Left ventricle myocardium inferior (tissue), 1 donor: ENCODE measurements at regions not wholly inside any gene's neighbourhood (a gene's known extent, or its start where the extent isn't known, plus 50 kb on each side); places are given as distances from the start of the nearest gene placed in this dataset.

ENCODE experiments used
- DNase-seq: peaks from one replicate; pipeline ENCODE4 v3.0.0-alpha.2; 2020
- H3K27ac ChIP-seq: fragments of 200-600 bp; replicated peaks from 2 replicates; pipeline ENCODE4 v1.8.0; 2021
- H3K27me3 ChIP-seq: fragments of 200-600 bp; 2 replicates; pipeline ENCODE4 v1.8.0; 2021; ENCODE audit warnings: low read depth
- H3K36me3 ChIP-seq: fragments of 200-600 bp; 2 replicates; pipeline ENCODE4 v1.8.0; 2021
- H3K4me1 ChIP-seq: fragments of 200-600 bp; 2 replicates; pipeline ENCODE4 v1.8.0; 2021
- H3K4me3 ChIP-seq: fragments of 200-600 bp; 2 replicates; pipeline ENCODE4 v1.8.0; 2021; ENCODE audit warnings: mild to moderate bottlenecking, moderate library complexity
- H3K9me3 ChIP-seq: fragments of 200-600 bp; replicated peaks from 2 replicates; pipeline ENCODE4 v1.8.0; 2021
- CTCF ChIP-seq: fragments of 200-600 bp; IDR thresholded peaks from 2 replicates; pipeline ENCODE4 v1.8.0; 2021; ENCODE audit warnings: antibody characterized with exemption, mild to moderate bottlenecking, borderline replicate concordance
- intact Hi-C: fragments of 100-400 bp; cut with micrococcal nuclease; formaldehyde crosslinking; loops from one replicate; pipeline ENCODE4 v1.11.0; 2022
- donor health status: DM: no; HTN: yes; CAD: no; lungs with severe emphysema.

- TF ChIP-seq CTCF: no peak
- Histone ChIP-seq H3K4me1 (no peaks in the 10 kb centered on the region), H3K27ac (no peak overlapping the region), H3K4me3 (no peak overlapping the region), H3K27me3 (no peaks in the 10 kb centered on the region), H3K9me3 (no peaks in the 10 kb centered on the region), H3K36me3 (no peaks in the 10 kb centered on the region)
- no peak for DNase-seq
- intact Hi-C loops: no loop called here
These were observed 114.5 kb upstream of the ARPP21 start for GRCh38 chr3:35524856-35525255.

- intact Hi-C loops: no loop called here
- DNase-seq: no peak
- TF ChIP-seq CTCF: no peak
- Histone ChIP-seq H3K36me3 (no peaks in the 10 kb centered on the region), H3K4me1 (no peaks in the 10 kb centered on the region), H3K27me3 (no peaks in the 10 kb centered on the region), H3K27ac (no peak overlapping the region), H3K9me3 (no peaks in the 10 kb centered on the region), H3K4me3 (no peak overlapping the region)
These were observed 110.6 kb upstream of the ARPP21 start for GRCh38 chr3:35528728-35529127.

GRCh38 chr3:35529337-35529736, 110.0 kb upstream of the ARPP21 start:
- Histone ChIP-seq H3K27me3 (no peaks in the 10 kb centered on the region), H3K27ac (no peak overlapping the region), H3K9me3 (no peaks in the 10 kb centered on the region), H3K36me3 (no peaks in the 10 kb centered on the region), H3K4me3 (no peak overlapping the region), H3K4me1 (no peaks in the 10 kb centered on the region)
- intact Hi-C loops: no loop called here
- TF ChIP-seq CTCF: no peak
- DNase-seq: no peak

- Histone ChIP-seq H3K4me3 (no peak overlapping the region), H3K27me3 (no peaks in the 10 kb centered on the region), H3K9me3 (no peaks in the 10 kb centered on the region), H3K4me1 (no peaks in the 10 kb centered on the region), H3K27ac (no peak overlapping the region), H3K36me3 (no peaks in the 10 kb centered on the region)
- no peak for DNase-seq
- TF ChIP-seq CTCF: no peak
- intact Hi-C loops: no loop called here
These were observed 102.1 kb upstream of the ARPP21 start for GRCh38 chr3:35537265-35537664.

GRCh38 chr3:35544976-35545375, 94.3 kb upstream of the ARPP21 start:
- DNase-seq: no peak
- Histone ChIP-seq H3K4me3 (no peak overlapping the region), H3K27me3 (no peaks in the 10 kb centered on the region), H3K9me3 (no peaks in the 10 kb centered on the region), H3K4me1 (no peaks in the 10 kb centered on the region), H3K36me3 (no peaks in the 10 kb centered on the region), H3K27ac (no peak overlapping the region)
- intact Hi-C loops: no loop called here
- no peak for TF ChIP-seq CTCF

GRCh38 chr3:35549690-35550089, 89.6 kb upstream of the ARPP21 start:
- Histone ChIP-seq H3K27me3 (no peaks in the 10 kb centered on the region), H3K27ac (no peak overlapping the region), H3K36me3 (no peaks in the 10 kb centered on the region), H3K9me3 (no peaks in the 10 kb centered on the region), H3K4me1 (no peaks in the 10 kb centered on the region), H3K4me3 (no peak overlapping the region)
- DNase-seq: no peak
- TF ChIP-seq CTCF: no peak
- intact Hi-C loops: no loop called here
